Panc1 (cell line): ENCODE measurements at regions not wholly inside any gene's neighbourhood (a gene's known extent, or its start where the extent isn't known, plus 50 kb on each side); places are given as distances from the start of the nearest gene placed in this dataset.
A peak's percentile ranks its signal among the peaks of the same experiment; 100 is the strongest.

ENCODE experiments used
- ATAC-seq: fragments of 200-7000 bp; cut with Tn5 transposase; 2 replicates; pipeline ENCODE4 v1.9.1; 2020; ENCODE audit warnings: mild to moderate bottlenecking, moderate library complexity
- BruUV-seq: library from RNA; stranded (reverse); fragments of 400-500 nt; replicated peaks from 2 replicates; lab custom pipeline; 2021; lab: Mats Ljungman, UMichigan
- CTCF ChIA-PET: fragments of 300-600 bp; sonication (Branson Sonifier 250); formaldehyde crosslinking; loops from one replicate; lab custom pipeline; 2022; ENCODE audit warnings: antibody characterized with exemption; lab: Charles Lee
- POLR2A ChIA-PET: fragments of 300-600 bp; sonication (Branson Sonifier 250); formaldehyde crosslinking; loops from one replicate; lab custom pipeline; 2022; ENCODE audit warnings: antibody characterized with exemption; lab: Charles Lee
- DNase-seq: peaks from one replicate; pipeline ENCODE4 v3.0.0-alpha.2; 2010; ENCODE audit warnings: low read depth, low spot score
- H3K27ac ChIP-seq: 2 replicates; pipeline ENCODE4 v1.5.1; 2011; ENCODE audit warnings: mild to moderate bottlenecking, low read length, inconsistent platforms
- H3K27me3 ChIP-seq: fragments of 200-500 bp; sonication (Bioruptor generic); 2 replicates; pipeline ENCODE4 v1.6.0; 2014; ENCODE audit warnings: low read length, inconsistent platforms; ENCODE audit not compliant: control insufficient read depth, insufficient read depth
- H3K36me3 ChIP-seq: fragments of 200-500 bp; sonication (Bioruptor generic); 2 replicates; pipeline ENCODE4 v1.5.1; 2014; ENCODE audit warnings: inconsistent platforms, mild to moderate bottlenecking, low read length, moderate library complexity; ENCODE audit not compliant: control insufficient read depth, insufficient read depth
- H3K4me1 ChIP-seq: 2 replicates; pipeline ENCODE4 v1.5.1; 2011; ENCODE audit warnings: inconsistent platforms, mild to moderate bottlenecking, low read length, moderate library complexity; ENCODE audit not compliant: control insufficient read depth, insufficient read depth
- H3K4me3 ChIP-seq, 2 experiments: 2 replicates each; pipeline ENCODE4 v1.5.1; 2011 to 2012; ENCODE audit warnings: low read depth in 2 of 2, low read length in 2 of 2, mild to moderate bottlenecking in 2 of 2, inconsistent platforms in 1 of 2, moderate library complexity in 1 of 2
- H3K9me3 ChIP-seq: fragments of 200-500 bp; sonication (Bioruptor generic); 2 replicates; pipeline ENCODE4 v1.5.1; 2014; ENCODE audit warnings: low read depth, mild to moderate bottlenecking, inconsistent platforms, low read length, moderate library complexity; ENCODE audit not compliant: control insufficient read depth, insufficient read depth
- CTCF ChIP-seq: fragments of 450-650 bp; IDR thresholded peaks from 2 replicates; pipeline ENCODE4 v1.5.1; 2017; ENCODE audit warnings: mild to moderate bottlenecking
- POLR2AphosphoS5 ChIP-seq: IDR thresholded peaks from 2 replicates; pipeline ENCODE4 v1.6.1; 2012; ENCODE audit warnings: mild to moderate bottlenecking, low read depth, low read length, moderate library complexity
- REST ChIP-seq, 2 experiments: IDR thresholded peaks; 2 replicates each; pipeline ENCODE4 v1.6.1; 2011 to 2012; ENCODE audit warnings: low read depth in 2 of 2, control low read depth in 1 of 2, low read length in 1 of 2, mild to moderate bottlenecking in 1 of 2, moderate library complexity in 1 of 2; ENCODE audit not compliant: insufficient read depth in 1 of 2
- SIN3A ChIP-seq: IDR thresholded peaks from 2 replicates; pipeline ENCODE4 v1.6.1; 2012; ENCODE audit warnings: low read depth, mild to moderate bottlenecking, low read length, moderate library complexity, borderline replicate concordance; ENCODE audit not compliant: insufficient read depth
- TCF7L2 ChIP-seq: IDR thresholded peaks from 2 replicates; pipeline ENCODE4 v1.6.1; 2011; ENCODE audit warnings: mild to moderate bottlenecking, low read depth, low read length, inconsistent platforms
- in situ Hi-C: cut with HindIII; loops from 2 replicates; pipeline ENCODE4 v1.10.0; 2016; ENCODE audit warnings: low sequenced_read_pairs, low pct_unique_long_range_greater_than_20kb
- intact Hi-C: fragments of 100-400 bp; cut with micrococcal nuclease; formaldehyde crosslinking; loops from one replicate; pipeline ENCODE4 v1.10.0; 2022; ENCODE audit not compliant: unreplicated experiment

GRCh38 chr2:204127238-204127637, 190.7 kb downstream of the ICOS start:
- H3K4me3 ChIP-seq, result no peak overlapping the region
- ChIA-PET POLR2A (no interaction called here), CTCF (interaction anchor here (0.6 kb wide), 1 partner anchor 442 kb away, joined by 4 read pairs; no protein-coding TSS in a partner anchor)
- H3K36me3 ChIP-seq, result no peaks in the 10 kb centered on the region
- ATAC-seq, result no peak
- in situ Hi-C loops (no loop called here), intact Hi-C loops (no loop called here)
- no peaks in the 10 kb centered on the region for H3K9me3 ChIP-seq
- no peaks in the 10 kb centered on the region for H3K4me1 ChIP-seq
- no peak for DNase-seq
- TF ChIP-seq REST (IDR thresholded peaks at IDR 0.05; ENCODE audit: insufficient read depth in 1 of 2, low read depth in 2 of 2, low read length in 1 of 2) (peak; percentile 64 to 71; a peak in 3 of 4 replicates), CTCF (no peak)
- peaks cover 7% of the 10 kb centered on the region; the same call in 1 of the 2 replicates for H3K27me3 ChIP-seq
- H3K27ac ChIP-seq, result no peak overlapping the region
- no TSS peak for BruUV-seq

- H3K4me3 ChIP-seq, result no peak overlapping the region
- ATAC-seq, result no peak
- ChIA-PET CTCF (no interaction called here), POLR2A (no interaction called here)
- H3K27me3 ChIP-seq, result 0 out of 2 replicates have a peak, but pooled peaks cover 5% of the 10 kb centered on the region
- BruUV-seq, result no TSS peak
- no peaks in the 10 kb centered on the region for H3K9me3 ChIP-seq
- no peak for DNase-seq
- in situ Hi-C loops (no loop called here), intact Hi-C loops (no loop called here)
- H3K4me1 ChIP-seq, result no peaks in the 10 kb centered on the region
- no peak overlapping the region for H3K27ac ChIP-seq
- TF ChIP-seq SIN3A (no peak), CTCF (no peak), REST (IDR thresholded peaks at IDR 0.05; ENCODE audit: insufficient read depth in 1 of 2, low read depth in 2 of 2, low read length in 1 of 2) (no peak), TCF7L2 (no peak), POLR2AphosphoS5 (no peak)
- no peaks in the 10 kb centered on the region for H3K36me3 ChIP-seq
Measured at GRCh38 chr2:204129591-204130294, 193.2 kb downstream of the ICOS start.
